ENCODE measurements at regions not wholly inside any gene's neighbourhood (a gene's known extent, or its start where the extent isn't known, plus 50 kb on each side); places are given as distances from the start of the nearest gene placed in this dataset.

- no peak overlapping the region for H3K23ac ChIP-seq (ENCODE audit: low read length)
- no peaks in the 10 kb centered on the region for H3K79me1 ChIP-seq (ENCODE audit: low read length)
- no peak overlapping the region for H3K18ac ChIP-seq (ENCODE audit: low read length)
- H2BK5ac ChIP-seq (ENCODE audit: low read depth, low read length, poor library complexity): no peak overlapping the region
- no peaks in the 10 kb centered on the region for H3K27me3 ChIP-seq (ENCODE audit: insufficient read depth, low read length)
- H3K4ac ChIP-seq (ENCODE audit: low read depth, low read length): no peak overlapping the region
- no peak overlapping the region for H2BK12ac ChIP-seq (ENCODE audit: low read length)
- H3K36me3 ChIP-seq (ENCODE audit: control insufficient read depth in 1 of 2, insufficient read depth in 2 of 2, low read length in 2 of 2): no peaks in the 10 kb centered on the region
- no peak overlapping the region for H4K8ac ChIP-seq (ENCODE audit: low read depth, low read length)
- H2AFZ ChIP-seq (ENCODE audit: insufficient read depth, low read length, poor library complexity): no peak overlapping the region
- H3K79me2 ChIP-seq (ENCODE audit: control insufficient read depth, insufficient read depth, low read length, poor library complexity): no peaks in the 10 kb centered on the region
- H2AK5ac ChIP-seq (ENCODE audit: low read length): no peak overlapping the region
- no peaks in the 10 kb centered on the region for H3K9me3 ChIP-seq (ENCODE audit: insufficient read depth, low read depth, low read length)
- no CpG with 5 or more reads among the region's 8 CpGs for WGBS (ENCODE audit: extremely low coverage, insufficient coverage, insufficient read length)
- H3K27ac ChIP-seq (ENCODE audit: low read depth, low read length): no peak overlapping the region
- H3K9ac ChIP-seq (ENCODE audit: low read length): no peak overlapping the region
- H4K12ac ChIP-seq (ENCODE audit: low read depth, low read length): no peak overlapping the region
- H3K4me1 ChIP-seq (ENCODE audit: control insufficient read depth in 1 of 2, insufficient read depth in 2 of 2, low read length in 2 of 2): no peaks in the 10 kb centered on the region
- no peak overlapping the region for H3K4me2 ChIP-seq (ENCODE audit: low read length)
- no peak for DNase-seq
- H3K4me3 ChIP-seq (ENCODE audit: low read depth, low read length): no peak overlapping the region
- H4K91ac ChIP-seq (ENCODE audit: low read depth, low read length): no peak overlapping the region
- H2BK120ac ChIP-seq (ENCODE audit: insufficient read depth, low read length, poor library complexity): no peak overlapping the region
- H3K14ac ChIP-seq (ENCODE audit: low read length): no peak overlapping the region
Measured at GRCh38 chr10:83880252-83880791, 259.0 kb upstream of the GHITM start.

GRCh38 chr10:83881661-83882060 is 257.6 kb upstream of the GHITM start:
- H2BK120ac ChIP-seq (ENCODE audit: insufficient read depth, low read length, poor library complexity): no peak overlapping the region
- H3K79me1 ChIP-seq (ENCODE audit: low read length): no peaks in the 10 kb centered on the region
- H3K27me3 ChIP-seq (ENCODE audit: insufficient read depth, low read length): no peaks in the 10 kb centered on the region
- no peaks in the 10 kb centered on the region for H3K4me1 ChIP-seq (ENCODE audit: control insufficient read depth in 1 of 2, insufficient read depth in 2 of 2, low read length in 2 of 2)
- no peak overlapping the region for H3K18ac ChIP-seq (ENCODE audit: low read length)
- H2BK12ac ChIP-seq (ENCODE audit: low read length): no peak overlapping the region
- no peak overlapping the region for H3K4me2 ChIP-seq (ENCODE audit: low read length)
- H3K4ac ChIP-seq (ENCODE audit: low read depth, low read length): no peak overlapping the region
- no peaks in the 10 kb centered on the region for H3K36me3 ChIP-seq (ENCODE audit: control insufficient read depth in 1 of 2, insufficient read depth in 2 of 2, low read length in 2 of 2)
- H2BK5ac ChIP-seq (ENCODE audit: low read depth, low read length, poor library complexity): no peak overlapping the region
- no CpG with 5 or more reads among the region's 1 CpG for WGBS (ENCODE audit: extremely low coverage, insufficient coverage, insufficient read length)
- no peak overlapping the region for H3K27ac ChIP-seq (ENCODE audit: low read depth, low read length)
- no peak overlapping the region for H2AFZ ChIP-seq (ENCODE audit: insufficient read depth, low read length, poor library complexity)
- H3K4me3 ChIP-seq (ENCODE audit: low read depth, low read length): no peak overlapping the region
- H2AK5ac ChIP-seq (ENCODE audit: low read length): no peak overlapping the region
- H3K9ac ChIP-seq (ENCODE audit: low read length): no peak overlapping the region
- no peak overlapping the region for H4K8ac ChIP-seq (ENCODE audit: low read depth, low read length)
- H4K12ac ChIP-seq (ENCODE audit: low read depth, low read length): no peak overlapping the region
- no peak overlapping the region for H3K14ac ChIP-seq (ENCODE audit: low read length)
- DNase-seq: no peak
- H4K91ac ChIP-seq (ENCODE audit: low read depth, low read length): no peak overlapping the region
- no peaks in the 10 kb centered on the region for H3K79me2 ChIP-seq (ENCODE audit: control insufficient read depth, insufficient read depth, low read length, poor library complexity)
- no peak overlapping the region for H3K23ac ChIP-seq (ENCODE audit: low read length)
- no peaks in the 10 kb centered on the region for H3K9me3 ChIP-seq (ENCODE audit: insufficient read depth, low read depth, low read length)

- H2AFZ ChIP-seq (ENCODE audit: insufficient read depth, low read length, poor library complexity): no peak overlapping the region
- H3K79me1 ChIP-seq (ENCODE audit: low read length): no peaks in the 10 kb centered on the region
- H3K4ac ChIP-seq (ENCODE audit: low read depth, low read length): no peak overlapping the region
- H3K27me3 ChIP-seq (ENCODE audit: insufficient read depth, low read length): no peaks in the 10 kb centered on the region
- no peak overlapping the region for H3K14ac ChIP-seq (ENCODE audit: low read length)
- no peak overlapping the region for H2BK5ac ChIP-seq (ENCODE audit: low read depth, low read length, poor library complexity)
- H2BK12ac ChIP-seq (ENCODE audit: low read length): no peak overlapping the region
- DNase-seq: no peak
- no peaks in the 10 kb centered on the region for H3K36me3 ChIP-seq (ENCODE audit: control insufficient read depth in 1 of 2, insufficient read depth in 2 of 2, low read length in 2 of 2)
- no peak overlapping the region for H2AK5ac ChIP-seq (ENCODE audit: low read length)
- H3K4me2 ChIP-seq (ENCODE audit: low read length): no peak overlapping the region
- no peaks in the 10 kb centered on the region for H3K79me2 ChIP-seq (ENCODE audit: control insufficient read depth, insufficient read depth, low read length, poor library complexity)
- H4K8ac ChIP-seq (ENCODE audit: low read depth, low read length): no peak overlapping the region
- no CpG with 5 or more reads among the region's 5 CpGs for WGBS (ENCODE audit: extremely low coverage, insufficient coverage, insufficient read length)
- H3K4me3 ChIP-seq (ENCODE audit: low read depth, low read length): no peak overlapping the region
- H4K12ac ChIP-seq (ENCODE audit: low read depth, low read length): no peak overlapping the region
- no peak overlapping the region for H3K18ac ChIP-seq (ENCODE audit: low read length)
- no peak overlapping the region for H3K23ac ChIP-seq (ENCODE audit: low read length)
- H4K91ac ChIP-seq (ENCODE audit: low read depth, low read length): no peak overlapping the region
- H3K9ac ChIP-seq (ENCODE audit: low read length): no peak overlapping the region
- H3K4me1 ChIP-seq (ENCODE audit: control insufficient read depth in 1 of 2, insufficient read depth in 2 of 2, low read length in 2 of 2): no peaks in the 10 kb centered on the region
- H3K27ac ChIP-seq (ENCODE audit: low read depth, low read length): no peak overlapping the region
- H2BK120ac ChIP-seq (ENCODE audit: insufficient read depth, low read length, poor library complexity): no peak overlapping the region
- no peaks in the 10 kb centered on the region for H3K9me3 ChIP-seq (ENCODE audit: insufficient read depth, low read depth, low read length)
Measured at GRCh38 chr10:83886871-83887270, 252.4 kb upstream of the GHITM start.

GRCh38 chr10:83892737-83893136 is 246.6 kb upstream of the GHITM start:
- H4K91ac ChIP-seq (ENCODE audit: low read depth, low read length): no peak overlapping the region
- no peaks in the 10 kb centered on the region for H3K79me2 ChIP-seq (ENCODE audit: control insufficient read depth, insufficient read depth, low read length, poor library complexity)
- DNase-seq: no peak
- H3K23ac ChIP-seq (ENCODE audit: low read length): no peak overlapping the region
- no peak overlapping the region for H3K4me3 ChIP-seq (ENCODE audit: low read depth, low read length)
- H2BK12ac ChIP-seq (ENCODE audit: low read length): no peak overlapping the region
- no peak overlapping the region for H3K14ac ChIP-seq (ENCODE audit: low read length)
- H4K12ac ChIP-seq (ENCODE audit: low read depth, low read length): no peak overlapping the region
- H3K27me3 ChIP-seq (ENCODE audit: insufficient read depth, low read length): no peaks in the 10 kb centered on the region
- H4K8ac ChIP-seq (ENCODE audit: low read depth, low read length): no peak overlapping the region
- no peak overlapping the region for H2BK120ac ChIP-seq (ENCODE audit: insufficient read depth, low read length, poor library complexity)
- no peaks in the 10 kb centered on the region for H3K79me1 ChIP-seq (ENCODE audit: low read length)
- no peak overlapping the region for H2BK5ac ChIP-seq (ENCODE audit: low read depth, low read length, poor library complexity)
- no peak overlapping the region for H2AK5ac ChIP-seq (ENCODE audit: low read length)
- H3K9ac ChIP-seq (ENCODE audit: low read length): no peak overlapping the region
- no peak overlapping the region for H3K18ac ChIP-seq (ENCODE audit: low read length)
- H3K4ac ChIP-seq (ENCODE audit: low read depth, low read length): no peak overlapping the region
- WGBS (ENCODE audit: extremely low coverage, insufficient coverage, insufficient read length): no CpG with 5 or more reads among the region's 6 CpGs
- no peaks in the 10 kb centered on the region for H3K36me3 ChIP-seq (ENCODE audit: control insufficient read depth in 1 of 2, insufficient read depth in 2 of 2, low read length in 2 of 2)
- peaks cover 1% of the 10 kb centered on the region for H3K9me3 ChIP-seq (ENCODE audit: insufficient read depth, low read depth, low read length)
- H3K4me2 ChIP-seq (ENCODE audit: low read length): no peak overlapping the region
- H2AFZ ChIP-seq (ENCODE audit: insufficient read depth, low read length, poor library complexity): no peak overlapping the region
- H3K4me1 ChIP-seq (ENCODE audit: control insufficient read depth in 1 of 2, insufficient read depth in 2 of 2, low read length in 2 of 2): no peaks in the 10 kb centered on the region
- no peak overlapping the region for H3K27ac ChIP-seq (ENCODE audit: low read depth, low read length)
